Mesothelial cell of epicardium (in vitro differentiated cells): ENCODE measurements at regions not wholly inside any gene's neighbourhood (a gene's known extent, or its start where the extent isn't known, plus 50 kb on each side); places are given as distances from the start of the nearest gene placed in this dataset.

Source experiments
- DNase-seq, 2 experiments: peaks; one replicate each; pipeline ENCODE4 v3.0.0; 2021; ENCODE audit warnings: low spot score in 2 of 2; ENCODE audit not compliant: unreplicated experiment in 2 of 2
- H3K27ac Mint-ChIP-seq: 2 replicates; pipeline ENCODE4 v1.8.0; 2021; ENCODE audit warnings: mixed read lengths
- H3K27me3 Mint-ChIP-seq: 2 replicates; pipeline ENCODE4 v1.8.0; 2021; ENCODE audit warnings: low read depth, mixed read lengths
- H3K36me3 Mint-ChIP-seq: 2 replicates; pipeline ENCODE4 v1.8.0; 2021; ENCODE audit warnings: mixed read lengths
- H3K4me1 Mint-ChIP-seq: 2 replicates; pipeline ENCODE4 v1.8.0; 2021; ENCODE audit warnings: mixed read lengths
- H3K4me3 Mint-ChIP-seq: 2 replicates; pipeline ENCODE4 v1.8.0; 2021; ENCODE audit warnings: mild to moderate bottlenecking, moderate library complexity, mixed read lengths
- H3K9me3 Mint-ChIP-seq: 2 replicates; pipeline ENCODE4 v1.8.0; 2021; ENCODE audit warnings: mixed read lengths
- TF ChIP-seq, protein P1 (sequence below): fragments of 200-600 bp; sonication (generic); IDR thresholded peaks from one replicate; pipeline ENCODE4 v1.5.0; 2021; ENCODE audit warnings: antibody characterized with exemption; ENCODE audit not compliant: unreplicated experiment

DNA sequence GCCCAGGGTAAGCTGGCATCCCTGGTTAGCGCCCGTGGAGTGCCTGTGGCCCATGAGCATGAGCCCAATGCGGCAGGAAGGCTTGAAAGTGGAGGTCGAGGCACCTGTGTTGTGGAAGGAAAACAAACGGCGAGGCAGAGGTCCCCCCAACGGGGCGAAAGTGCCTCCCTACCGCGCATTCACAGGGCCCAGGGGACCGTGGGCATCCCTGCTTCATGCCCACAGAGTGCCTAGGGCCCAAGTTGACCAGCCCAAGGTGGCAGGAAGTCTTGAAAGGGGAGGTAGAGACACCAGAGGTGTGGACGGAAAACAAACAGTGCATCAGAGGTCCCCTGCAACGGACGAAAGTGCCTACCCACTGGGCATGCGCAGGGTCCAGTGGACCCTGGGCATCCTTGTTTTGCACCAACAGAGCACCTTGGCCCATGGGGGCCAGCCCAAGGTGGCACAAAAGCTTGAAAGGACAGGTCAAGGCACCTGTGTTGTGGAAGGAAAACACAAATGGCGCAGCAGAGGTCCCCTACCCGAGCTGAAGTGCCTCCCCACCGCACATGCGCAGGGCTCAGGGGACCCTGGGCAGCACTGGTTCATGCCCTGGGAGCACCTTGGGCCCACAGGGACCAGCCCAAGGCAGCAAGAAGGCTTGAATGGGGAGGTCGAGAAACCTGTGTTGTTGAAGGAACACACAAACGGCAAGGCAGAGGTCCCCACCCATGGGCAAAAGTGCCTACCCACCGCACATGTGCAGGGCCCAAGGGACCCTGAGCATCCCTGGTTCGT, 377.5 kb downstream of the ALG10 start:
- H3K27me3 Mint-ChIP-seq = no peaks in the 10 kb centered on the region
- H3K9me3 Mint-ChIP-seq = peaks cover 11% of the 10 kb centered on the region
- no peak overlapping the region for H3K4me3 Mint-ChIP-seq
- no peaks in the 10 kb centered on the region for H3K4me1 Mint-ChIP-seq
- DNase-seq = peak in 1 of 2 experiments; percentile 11
- TF ChIP-seq, protein P1, sequence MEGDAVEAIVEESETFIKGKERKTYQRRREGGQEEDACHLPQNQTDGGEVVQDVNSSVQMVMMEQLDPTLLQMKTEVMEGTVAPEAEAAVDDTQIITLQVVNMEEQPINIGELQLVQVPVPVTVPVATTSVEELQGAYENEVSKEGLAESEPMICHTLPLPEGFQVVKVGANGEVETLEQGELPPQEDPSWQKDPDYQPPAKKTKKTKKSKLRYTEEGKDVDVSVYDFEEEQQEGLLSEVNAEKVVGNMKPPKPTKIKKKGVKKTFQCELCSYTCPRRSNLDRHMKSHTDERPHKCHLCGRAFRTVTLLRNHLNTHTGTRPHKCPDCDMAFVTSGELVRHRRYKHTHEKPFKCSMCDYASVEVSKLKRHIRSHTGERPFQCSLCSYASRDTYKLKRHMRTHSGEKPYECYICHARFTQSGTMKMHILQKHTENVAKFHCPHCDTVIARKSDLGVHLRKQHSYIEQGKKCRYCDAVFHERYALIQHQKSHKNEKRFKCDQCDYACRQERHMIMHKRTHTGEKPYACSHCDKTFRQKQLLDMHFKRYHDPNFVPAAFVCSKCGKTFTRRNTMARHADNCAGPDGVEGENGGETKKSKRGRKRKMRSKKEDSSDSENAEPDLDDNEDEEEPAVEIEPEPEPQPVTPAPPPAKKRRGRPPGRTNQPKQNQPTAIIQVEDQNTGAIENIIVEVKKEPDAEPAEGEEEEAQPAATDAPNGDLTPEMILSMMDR = no peak
- H3K36me3 Mint-ChIP-seq = no peaks in the 10 kb centered on the region
- no peak overlapping the region for H3K27ac Mint-ChIP-seq

GRCh38 chr12:34400411-34400881, 378.1 kb downstream of the ALG10 start:
- Mint-ChIP-seq H3K9me3 (peaks cover 11% of the 10 kb centered on the region), H3K36me3 (no peaks in the 10 kb centered on the region), H3K4me3 (no peak overlapping the region), H3K4me1 (no peaks in the 10 kb centered on the region), H3K27me3 (no peaks in the 10 kb centered on the region), H3K27ac (no peak overlapping the region)
- peak; percentile 9 to 19 for DNase-seq
- TF ChIP-seq, protein P1 = no peak

GRCh38 chr12:34400986-34401658, 378.8 kb downstream of the ALG10 start:
- Mint-ChIP-seq H3K27ac (no peak overlapping the region), H3K4me3 (no peak overlapping the region), H3K9me3 (peaks cover 11% of the 10 kb centered on the region), H3K36me3 (no peaks in the 10 kb centered on the region), H3K27me3 (no peaks in the 10 kb centered on the region), H3K4me1 (no peaks in the 10 kb centered on the region)
- TF ChIP-seq, protein P1 = no peak
- peak; percentile 8 to 31 for DNase-seq

DNA sequence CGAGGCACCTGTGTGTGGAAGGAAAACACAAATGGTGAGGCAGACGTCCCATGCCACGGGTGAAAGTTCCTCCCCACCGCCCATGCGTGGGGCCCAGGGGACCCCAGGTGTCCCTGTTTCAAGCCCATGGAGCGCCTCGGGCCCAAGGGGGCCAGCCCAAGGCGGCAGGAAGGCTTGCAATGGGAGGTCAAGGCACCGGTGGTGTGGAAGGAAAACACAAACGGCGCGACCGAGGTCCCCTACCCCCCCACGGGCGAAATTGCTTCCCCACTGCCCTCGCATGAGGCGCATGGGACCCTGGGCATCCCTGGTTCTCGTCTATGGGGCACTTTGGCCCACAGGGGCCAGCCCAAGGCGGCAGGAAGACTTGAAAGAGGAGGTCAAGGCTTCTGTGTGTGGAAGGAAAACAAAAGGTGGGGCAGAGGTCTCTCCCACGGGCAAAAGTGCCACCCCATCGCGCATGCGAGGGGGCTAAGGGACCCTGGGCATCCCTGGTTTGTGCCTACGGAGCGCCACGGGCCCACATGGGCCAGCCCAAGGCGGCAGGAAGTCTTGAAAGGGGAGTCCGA, 379.4 kb downstream of the ALG10 start:
- Mint-ChIP-seq H3K4me3 (no peak overlapping the region), H3K27ac (no peak overlapping the region)

GRCh38 chr12:34402228-34402898, 380.1 kb downstream of the ALG10 start:
- Mint-ChIP-seq H3K4me3 (no peak overlapping the region), H3K36me3 (no peaks in the 10 kb centered on the region), H3K9me3 (peaks cover 15% of the 10 kb centered on the region), H3K27me3 (no peaks in the 10 kb centered on the region), H3K4me1 (no peaks in the 10 kb centered on the region), H3K27ac (no peak overlapping the region)
- DNase-seq = peak; percentile 13 to 17
- TF ChIP-seq, protein P1 = no peak

More for the DNA sequence above, 379.4 kb downstream of the ALG10 start:
- Mint-ChIP-seq H3K36me3 (no peaks in the 10 kb centered on the region), H3K27me3 (no peaks in the 10 kb centered on the region), H3K4me1 (no peaks in the 10 kb centered on the region), H3K9me3 (peaks cover 11% of the 10 kb centered on the region)
- peak; percentile 3 to 19 for DNase-seq
- TF ChIP-seq, protein P1 = no peak
